SW 1271 (cell line): ENCODE measurements at regions not wholly inside any gene's neighbourhood (a gene's known extent, or its start where the extent isn't known, plus 50 kb on each side); places are given as distances from the start of the nearest gene placed in this dataset.

Source experiments
- DNase-seq, 2 experiments: peaks; one replicate each; lab custom pipeline; 2025; lab: John Stamatoyannopoulos, UW

GRCh38 chr9:73459817-73460216 lies 308.2 kb downstream of the ANXA1 start:
- no peak for DNase-seq

GRCh38 chr9:73468716-73469115 lies 317.1 kb downstream of the ANXA1 start:
- no peak for DNase-seq

- DNase-seq, result no peak
Observed at GRCh38 chr9:73470766-73471165, 319.1 kb downstream of the ANXA1 start.

- DNase-seq, result no peak
Observed at GRCh38 chr9:73474002-73474600, 322.4 kb downstream of the ANXA1 start.

GRCh38 chr9:73474625-73475024 lies 323.0 kb downstream of the ANXA1 start:
- DNase-seq, result no peak

GRCh38 chr9:73494894-73495293 lies 343.2 kb downstream of the ANXA1 start:
- DNase-seq, result no peak

- no peak for DNase-seq
Observed at GRCh38 chr9:73497796-73498195, 346.1 kb downstream of the ANXA1 start.

- no peak for DNase-seq
Observed at GRCh38 chr9:73515216-73515615, 363.6 kb downstream of the ANXA1 start.

- no peak for DNase-seq
Observed at GRCh38 chr9:73523391-73523790, 371.7 kb downstream of the ANXA1 start.

- no peak for DNase-seq
Observed at GRCh38 chr9:73525350-73525749, 373.7 kb downstream of the ANXA1 start.

GRCh38 chr9:73527521-73527920 lies 375.9 kb downstream of the ANXA1 start:
- DNase-seq, result no peak

GRCh38 chr9:73528926-73529325 lies 377.3 kb downstream of the ANXA1 start:
- no peak for DNase-seq

- no peak for DNase-seq
Observed at GRCh38 chr9:73529666-73530065, 378.0 kb downstream of the ANXA1 start.

GRCh38 chr9:73531051-73531532 lies 379.4 kb downstream of the ANXA1 start:
- DNase-seq, result no peak

GRCh38 chr9:73531658-73532057 lies 380.0 kb downstream of the ANXA1 start:
- no peak for DNase-seq

GRCh38 chr9:73532985-73533384 lies 381.3 kb downstream of the ANXA1 start:
- DNase-seq, result no peak

- DNase-seq, result no peak
Observed at GRCh38 chr9:73536403-73536802, 384.7 kb downstream of the ANXA1 start.

GRCh38 chr9:73537561-73537960 lies 385.9 kb downstream of the ANXA1 start:
- no peak for DNase-seq

- DNase-seq, result no peak
Observed at GRCh38 chr9:73539881-73540390, 388.3 kb downstream of the ANXA1 start.

- no peak for DNase-seq
Observed at GRCh38 chr9:73541923-73542322, 390.3 kb downstream of the ANXA1 start.

- no peak for DNase-seq
Observed at GRCh38 chr9:73543727-73544126, 392.1 kb downstream of the ANXA1 start.

- DNase-seq, result no peak
Observed at GRCh38 chr9:73548201-73548600, 396.5 kb downstream of the ANXA1 start.

GRCh38 chr9:73549991-73550390 lies 398.3 kb downstream of the ANXA1 start:
- DNase-seq, result no peak

- no peak for DNase-seq
Observed at GRCh38 chr9:73553295-73553694, 401.6 kb downstream of the ANXA1 start.
